GM12878 (cell line): ENCODE measurements at regions not wholly inside any gene's neighbourhood (a gene's known extent, or its start where the extent isn't known, plus 50 kb on each side); places are given as distances from the start of the nearest gene placed in this dataset.
A peak's percentile ranks its signal among the peaks of the same experiment; 100 is the strongest.

Experiments used
- ATAC-seq: fragments of 200-7000 bp; cut with Tn5 transposase; 3 replicates; pipeline ENCODE4 v1.9.1; 2020; ENCODE audit warnings: mild to moderate bottlenecking, moderate library complexity
- BruUV-seq: library from RNA; stranded (reverse); fragments of 400-500 nt; replicated peaks from 2 replicates; lab custom pipeline; 2021; lab: Mats Ljungman, UMichigan
- CTCF ChIA-PET: fragments of 300-600 bp; sonication (Branson Sonifier 250); formaldehyde crosslinking; extraction: SDS; loops from one replicate; lab custom pipeline; 2021; ENCODE audit warnings: inconsistent platforms; lab: Yijun Ruan, JAX
- POLR2A ChIA-PET: fragments of 350-600 bp; formaldehyde crosslinking; extraction: SDS; loops from one replicate; lab custom pipeline; 2021; ENCODE audit warnings: inconsistent platforms; lab: Charles Lee
- RAD21 ChIA-PET: fragments of 300-600 bp; sonication (Branson Sonifier 250); formaldehyde crosslinking; loops from one replicate; lab custom pipeline; 2023; ENCODE audit warnings: antibody characterized with exemption; ENCODE audit not compliant: unreplicated experiment; lab: Charles Lee
- SMC1A ChIA-PET: fragments of 300-600 bp; sonication (Branson Sonifier 250); formaldehyde crosslinking; loops from one replicate; lab custom pipeline; 2023; ENCODE audit not compliant: unreplicated experiment, uncharacterized antibody; lab: Charles Lee
- DNase-seq: peaks from one replicate; pipeline ENCODE4 v3.0.0-alpha.2; 2011; ENCODE audit warnings: low read depth, low spot score
- FAIRE-seq: peaks from 3 replicates; lab custom pipeline; 2011; peaks lifted over from hg19 to GRCh38; lab: Jason Lieb, UNC
- H2AFZ ChIP-seq: 2 replicates; pipeline ENCODE4 v1.6.0; 2011; ENCODE audit warnings: low read depth, low read length, control low read depth; ENCODE audit not compliant: control insufficient read depth
- H3K27ac ChIP-seq: 2 replicates; pipeline ENCODE4 v1.5.1; 2011; ENCODE audit warnings: control low read depth; ENCODE audit not compliant: control insufficient read depth, insufficient read depth
- H3K27me3 ChIP-seq, 2 experiments: replicated peaks in 1 of 2; 2 replicates each; pipeline versions ENCODE4 v1.6.0 to v1.6.1; 2011; ENCODE audit warnings: low read length in 1 of 2; ENCODE audit not compliant: control insufficient read depth in 2 of 2, insufficient read depth in 2 of 2
- H3K36me3 ChIP-seq, 2 experiments: 2 replicates each; pipeline ENCODE4 v1.5.1; 2011; ENCODE audit warnings: low read length in 1 of 2; ENCODE audit not compliant: control insufficient read depth in 2 of 2, insufficient read depth in 2 of 2
- H3K4me1 ChIP-seq: 2 replicates; pipeline ENCODE4 v1.6.1; 2011; ENCODE audit warnings: mild to moderate bottlenecking, low read length, moderate library complexity, mixed read lengths; ENCODE audit not compliant: control insufficient read depth, insufficient read depth
- H3K4me2 ChIP-seq: 2 replicates; pipeline ENCODE4 v1.6.0; 2011; ENCODE audit warnings: control low read depth; ENCODE audit not compliant: control insufficient read depth, insufficient read depth
- H3K4me3 ChIP-seq: fragments of 200-600 bp; sonication (generic); 2 replicates; pipeline ENCODE4 v1.5.1; 2016
- H3K79me2 ChIP-seq: 2 replicates; pipeline ENCODE4 v1.6.0; 2011; ENCODE audit warnings: low read length; ENCODE audit not compliant: control insufficient read depth, insufficient read depth
- H3K9ac ChIP-seq: 2 replicates; pipeline ENCODE4 v1.8.0; 2011; ENCODE audit warnings: low read length, control low read depth, mixed read lengths; ENCODE audit not compliant: control insufficient read depth, insufficient read depth
- H3K9me3 ChIP-seq: replicated peaks from 3 replicates; pipeline ENCODE4 v1.5.1; 2011; ENCODE audit warnings: mild to moderate bottlenecking, low read length; ENCODE audit not compliant: control insufficient read depth, insufficient read depth
- H4K20me1 ChIP-seq: 2 replicates; pipeline ENCODE4 v1.6.0; 2011; ENCODE audit not compliant: control insufficient read depth, insufficient read depth
- ATF7 ChIP-seq: fragments of 450-650 bp; IDR thresholded peaks from 2 replicates; pipeline ENCODE4 v1.6.1; 2016; ENCODE audit warnings: low read depth, mild to moderate bottlenecking
- EGR1 ChIP-seq, 2 experiments: IDR thresholded peaks; 1 replicate in 1 of 2; 2 replicates in 1 of 2; pipeline ENCODE4 v1.6.1; 2011 to 2012; ENCODE audit warnings: low read depth in 2 of 2, low read length in 2 of 2, borderline replicate concordance in 1 of 2, mild to moderate bottlenecking in 1 of 2, moderate library complexity in 1 of 2
- ETV6 ChIP-seq, 2 experiments: fragments of 450-650 bp in 1 of 2; IDR thresholded peaks in 1 of 2; conservative IDR thresholded peaks in 1 of 2; 2 replicates each; pipeline ENCODE4 v1.6.1; 2014; ENCODE audit warnings: antibody characterized with exemption in 1 of 2, borderline replicate concordance in 1 of 2, low read depth in 1 of 2, mild to moderate bottlenecking in 1 of 2, moderate library complexity in 1 of 2
- GATAD2B ChIP-seq: fragments of 450-650 bp; conservative IDR thresholded peaks from 2 replicates; pipeline ENCODE4 v1.6.1; 2017; ENCODE audit warnings: low read depth, mild to moderate bottlenecking, moderate library complexity
- RUNX3 ChIP-seq: IDR thresholded peaks from 2 replicates; pipeline ENCODE4 v1.6.1; 2012; ENCODE audit warnings: low read length, inconsistent platforms
- SMARCA5 ChIP-seq: fragments of 450-650 bp; IDR thresholded peaks from 2 replicates; pipeline ENCODE4 v1.6.1; 2017; ENCODE audit warnings: mild to moderate bottlenecking
- SMC3 ChIP-seq: IDR thresholded peaks from 2 replicates; pipeline ENCODE4 v1.6.1; 2011; ENCODE audit warnings: low read length, improper control_type of control experiment, borderline replicate concordance
- SPI1 ChIP-seq: IDR thresholded peaks from 2 replicates; pipeline ENCODE4 v1.6.1; 2011; ENCODE audit warnings: low read depth, mild to moderate bottlenecking, low read length, moderate library complexity, borderline replicate concordance; ENCODE audit not compliant: insufficient read depth
- SREBF2 ChIP-seq: IDR thresholded peaks from 2 replicates; pipeline ENCODE4 v1.6.1; 2012; ENCODE audit warnings: mild to moderate bottlenecking, low read length
- STAT1 ChIP-seq: fragments of 450-650 bp; conservative IDR thresholded peaks from 2 replicates; pipeline ENCODE4 v1.6.1; 2014; ENCODE audit warnings: antibody characterized with exemption, mild to moderate bottlenecking
- TAF1 ChIP-seq: IDR thresholded peaks from 2 replicates; pipeline ENCODE4 v1.6.1; 2011; ENCODE audit warnings: mild to moderate bottlenecking, low read depth, low read length, borderline replicate concordance
- ZNF24 ChIP-seq: fragments of 450-650 bp; IDR thresholded peaks from 2 replicates; pipeline ENCODE4 v1.6.1; 2017; ENCODE audit warnings: antibody characterized with exemption, mild to moderate bottlenecking
- ZNF622 ChIP-seq: fragments of 450-650 bp; IDR thresholded peaks from 2 replicates; pipeline ENCODE4 v1.6.1; 2017; ENCODE audit warnings: mild to moderate bottlenecking, inconsistent platforms
- WGBS: methylation state at CpG from one replicate; pipeline ENCODE4 v1.1.6; 2016; ENCODE audit warnings: low lambda C conversion rate; ENCODE audit not compliant: insufficient replicate concordance, insufficient coverage; ENCODE audit errors: missing lambda C conversion rate; 5-methylcytosine and 5-hydroxymethylcytosine counted together
- in situ Hi-C: fragments of 300-500 bp; cut with MboI; formaldehyde crosslinking; loops from 9 replicates; pipeline ENCODE4 v1.14.3; 2018; ENCODE audit warnings: mixed read lengths
- intact Hi-C: fragments of 100-400 bp; cut with micrococcal nuclease; formaldehyde crosslinking; loops from one replicate; pipeline ENCODE4 v1.14.2; 2022; ENCODE audit not compliant: unreplicated experiment
- TF ChIP-seq, protein P1 (sequence below): fragments of 450-650 bp; IDR thresholded peaks from 2 replicates; pipeline ENCODE4 v1.6.1; 2017; ENCODE audit warnings: mild to moderate bottlenecking, low read depth, inconsistent platforms; ENCODE audit not compliant: poor library complexity, severe bottlenecking
- TF ChIP-seq, protein P2 (sequence below), 3 experiments: IDR thresholded peaks in 2 of 3; conservative IDR thresholded peaks in 1 of 3; 2 replicates each; pipeline ENCODE4 v1.5.1; 2011; ENCODE audit warnings: low read depth in 3 of 3, low read length in 3 of 3, mild to moderate bottlenecking in 3 of 3, control low read depth in 2 of 3, moderate library complexity in 2 of 3, inconsistent platforms in 1 of 3, mixed read lengths in 1 of 3; ENCODE audit not compliant: control insufficient read depth in 2 of 3, insufficient read depth in 1 of 3; ENCODE audit errors: extremely low read depth in 1 of 3

DNA sequence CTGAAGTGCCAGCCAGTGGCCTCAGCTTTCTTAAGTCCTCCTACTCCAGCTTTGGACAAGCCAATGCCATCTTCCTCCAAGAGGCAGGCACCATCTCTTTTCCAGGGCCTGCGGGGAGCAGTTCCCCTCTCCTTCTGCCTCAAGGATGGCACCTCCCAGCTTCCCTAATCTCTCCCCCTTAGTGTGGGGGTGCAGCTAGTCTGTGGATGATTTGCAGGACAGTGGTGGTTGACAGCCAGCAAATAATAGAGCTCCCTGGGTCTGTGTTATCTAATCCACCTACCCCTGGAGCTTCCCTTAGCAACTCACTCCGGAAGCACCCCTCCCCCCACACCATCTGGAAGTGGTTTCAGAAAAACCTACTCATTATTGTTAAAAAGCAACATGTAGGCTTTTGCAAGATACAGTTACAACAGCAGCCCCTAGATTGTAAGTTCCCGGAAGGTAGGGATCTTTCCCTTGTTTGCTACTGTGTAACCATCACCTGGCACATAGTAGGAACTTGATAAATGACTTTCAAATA, 247.1 kb downstream of the BCOR start (continued):
- TF ChIP-seq RUNX3 (peak; percentile 38), SREBF2 (no peak), SPI1 (no peak), SMARCA5 (no peak), ZNF622 (no peak), ETV6 (conservative IDR thresholded peaks at IDR 0.05 in 1 of 2, IDR thresholded peaks at IDR 0.05 in 1 of 2; ENCODE audit: borderline replicate concordance in 1 of 2, low read depth in 1 of 2) (peak in 1 of 2 experiments; percentile 49; a peak in 1 of 4 replicates), ATF7 (no peak), EGR1 (IDR thresholded peaks at IDR 0.05; ENCODE audit: borderline replicate concordance in 1 of 2, low read depth in 2 of 2, low read length in 2 of 2) (no peak)

DNA sequence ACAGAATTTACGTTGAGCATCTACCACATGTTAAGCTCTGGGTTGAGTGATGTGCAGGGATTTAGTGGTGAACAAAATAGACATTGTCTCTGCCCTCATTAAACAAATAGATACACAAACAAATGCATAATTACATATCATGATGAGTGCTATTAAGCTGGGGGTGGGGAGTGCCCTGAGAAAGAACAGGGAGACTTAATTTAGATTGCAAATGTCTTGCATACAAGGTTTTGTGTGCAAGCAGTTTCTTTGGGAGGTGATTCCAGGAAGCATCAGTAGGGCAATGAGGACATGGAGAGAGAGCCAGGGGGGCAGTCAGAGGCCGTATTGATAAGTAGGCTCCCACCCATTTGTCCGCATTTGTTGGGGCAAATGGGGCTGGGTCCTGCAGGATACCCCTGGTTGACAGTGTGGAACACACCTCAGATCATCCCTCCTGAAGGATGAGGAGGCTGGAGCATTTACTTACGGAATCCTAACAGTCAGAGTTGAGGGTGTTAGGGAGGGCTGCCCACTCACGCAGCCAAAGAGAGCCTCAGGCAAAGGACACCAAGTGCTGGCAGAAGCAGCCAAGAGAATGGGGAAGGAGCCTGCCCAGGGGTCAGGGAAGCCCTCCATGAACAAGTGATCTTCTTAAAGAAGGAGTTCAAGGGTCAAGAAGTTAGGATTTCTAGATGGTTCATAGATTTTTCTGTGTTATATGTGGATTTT, 245.9 kb downstream of the BCOR start:
- Histone ChIP-seq H2AFZ (no peak overlapping the region), H3K36me3 (no peaks in the 10 kb centered on the region), H4K20me1 (no peaks in the 10 kb centered on the region), H3K9me3 (no peaks in the 10 kb centered on the region; the same call in 2 of the 3 replicates), H3K27me3 (no peaks in the 10 kb centered on the region), H3K4me1 (peaks cover 38% of the 10 kb centered on the region), H3K9ac (no peak overlapping the region), H3K27ac (no peak overlapping the region), H3K4me3 (no peak overlapping the region), H3K4me2 (no peak overlapping the region), H3K79me2 (peaks cover 9% of the 10 kb centered on the region)
- ChIA-PET CTCF (interaction anchor here (1.2 to 4.2 kb wide), 2 partner anchors 10 to 22 kb away, joined by 4 to 21 read pairs; no protein-coding TSS in a partner anchor), SMC1A (interaction anchor here (1.2 to 6.6 kb wide), 5 partner anchors 16 to 617 kb away, joined by 3 to 51 read pairs (median 9); no protein-coding TSS in a partner anchor), POLR2A (interaction anchor here (0.9 kb wide), 1 partner anchor 19 kb away, joined by 5 read pairs; no protein-coding TSS in a partner anchor), RAD21 (interaction anchor here (1.2 to 3.7 kb wide), 6 partner anchors 8 to 38 kb away, joined by 3 to 25 read pairs (median 12); no protein-coding TSS in a partner anchor)
- WGBS, result 59% methylated on average over 5 of the region's 5 CpGs
- intact Hi-C loops, result loop anchor here (10.0 kb wide), 1 partner anchor 323 kb away; no protein-coding TSS in a partner anchor
- in situ Hi-C loops, result no loop called here
- no peak for DNase-seq
- no peak for ATAC-seq
- no peak for FAIRE-seq
- no TSS peak for BruUV-seq
- no peak for TF ChIP-seq TAF1
- TF ChIP-seq, protein P1, sequence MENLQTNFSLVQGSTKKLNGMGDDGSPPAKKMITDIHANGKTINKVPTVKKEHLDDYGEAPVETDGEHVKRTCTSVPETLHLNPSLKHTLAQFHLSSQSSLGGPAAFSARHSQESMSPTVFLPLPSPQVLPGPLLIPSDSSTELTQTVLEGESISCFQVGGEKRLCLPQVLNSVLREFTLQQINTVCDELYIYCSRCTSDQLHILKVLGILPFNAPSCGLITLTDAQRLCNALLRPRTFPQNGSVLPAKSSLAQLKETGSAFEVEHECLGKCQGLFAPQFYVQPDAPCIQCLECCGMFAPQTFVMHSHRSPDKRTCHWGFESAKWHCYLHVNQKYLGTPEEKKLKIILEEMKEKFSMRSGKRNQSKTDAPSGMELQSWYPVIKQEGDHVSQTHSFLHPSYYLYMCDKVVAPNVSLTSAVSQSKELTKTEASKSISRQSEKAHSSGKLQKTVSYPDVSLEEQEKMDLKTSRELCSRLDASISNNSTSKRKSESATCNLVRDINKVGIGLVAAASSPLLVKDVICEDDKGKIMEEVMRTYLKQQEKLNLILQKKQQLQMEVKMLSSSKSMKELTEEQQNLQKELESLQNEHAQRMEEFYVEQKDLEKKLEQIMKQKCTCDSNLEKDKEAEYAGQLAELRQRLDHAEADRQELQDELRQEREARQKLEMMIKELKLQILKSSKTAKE, result no peak
- TF ChIP-seq, protein P2, sequence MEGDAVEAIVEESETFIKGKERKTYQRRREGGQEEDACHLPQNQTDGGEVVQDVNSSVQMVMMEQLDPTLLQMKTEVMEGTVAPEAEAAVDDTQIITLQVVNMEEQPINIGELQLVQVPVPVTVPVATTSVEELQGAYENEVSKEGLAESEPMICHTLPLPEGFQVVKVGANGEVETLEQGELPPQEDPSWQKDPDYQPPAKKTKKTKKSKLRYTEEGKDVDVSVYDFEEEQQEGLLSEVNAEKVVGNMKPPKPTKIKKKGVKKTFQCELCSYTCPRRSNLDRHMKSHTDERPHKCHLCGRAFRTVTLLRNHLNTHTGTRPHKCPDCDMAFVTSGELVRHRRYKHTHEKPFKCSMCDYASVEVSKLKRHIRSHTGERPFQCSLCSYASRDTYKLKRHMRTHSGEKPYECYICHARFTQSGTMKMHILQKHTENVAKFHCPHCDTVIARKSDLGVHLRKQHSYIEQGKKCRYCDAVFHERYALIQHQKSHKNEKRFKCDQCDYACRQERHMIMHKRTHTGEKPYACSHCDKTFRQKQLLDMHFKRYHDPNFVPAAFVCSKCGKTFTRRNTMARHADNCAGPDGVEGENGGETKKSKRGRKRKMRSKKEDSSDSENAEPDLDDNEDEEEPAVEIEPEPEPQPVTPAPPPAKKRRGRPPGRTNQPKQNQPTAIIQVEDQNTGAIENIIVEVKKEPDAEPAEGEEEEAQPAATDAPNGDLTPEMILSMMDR (IDR thresholded peaks at IDR 0.05 in 2 of 3, conservative IDR thresholded peaks at IDR 0.05 in 1 of 3; ENCODE audit: control insufficient read depth in 2 of 3, extremely low read depth in 1 of 3, insufficient read depth in 1 of 3, low read depth in 3 of 3, low read length in 3 of 3), result no peak
- TF ChIP-seq SMC3, result no peak
- TF ChIP-seq ZNF24, result no peak
- TF ChIP-seq STAT1, result no peak
- TF ChIP-seq ATF7, result no peak
- TF ChIP-seq ETV6 (conservative IDR thresholded peaks at IDR 0.05 in 1 of 2, IDR thresholded peaks at IDR 0.05 in 1 of 2; ENCODE audit: borderline replicate concordance in 1 of 2, low read depth in 1 of 2), result no peak
- TF ChIP-seq GATAD2B, result no peak
